ENCODE measurements at regions not wholly inside any gene's neighbourhood (a gene's known extent, or its start where the extent isn't known, plus 50 kb on each side); places are given as distances from the start of the nearest gene placed in this dataset.
"Not testable (repeated sequence)": the region's sequence is repeated elsewhere in the genome, so short reads cannot be mapped to it uniquely, and the experiment has no call there.

GRCh38 chr21:30104241-30104640, 62.4 kb downstream of the CLDN17 start:
- DNase-seq (ENCODE audit: low read depth), result no peak

- no peak for DNase-seq (ENCODE audit: low read depth)
Observed at GRCh38 chr21:30102871-30103270, 63.7 kb downstream of the CLDN17 start.

- DNase-seq (ENCODE audit: low read depth), result no peak
Observed at GRCh38 chr21:30101967-30102366, 64.6 kb downstream of the CLDN17 start.

- DNase-seq (ENCODE audit: low read depth), result no peak
Observed at GRCh38 chr21:30097791-30098190, 68.8 kb downstream of the CLDN17 start.

- DNase-seq (ENCODE audit: low read depth), result no peak
Observed at GRCh38 chr21:30083225-30083945, 83.2 kb downstream of the CLDN17 start.

GRCh38 chr21:30081506-30081905, 85.1 kb downstream of the CLDN17 start:
- no peak for DNase-seq (ENCODE audit: low read depth)

GRCh38 chr21:30072496-30072895, 94.1 kb downstream of the CLDN17 start:
- peak; percentile 16 for DNase-seq (ENCODE audit: low read depth)

GRCh38 chr21:30058928-30059327, 107.7 kb downstream of the CLDN17 start:
- no peak for DNase-seq (ENCODE audit: low read depth)

- no peak for DNase-seq (ENCODE audit: low read depth)
Observed at GRCh38 chr21:30057108-30057507, 109.5 kb downstream of the CLDN17 start.

- DNase-seq (ENCODE audit: low read depth), result no peak
Observed at GRCh38 chr21:30048570-30048969, 108.8 kb upstream of the GRIK1 start.

- peak; percentile 21 for DNase-seq (ENCODE audit: low read depth)
Observed at GRCh38 chr21:30044447-30045064, 104.8 kb upstream of the GRIK1 start.

GRCh38 chr21:30042443-30042842, 102.6 kb upstream of the GRIK1 start:
- DNase-seq (ENCODE audit: low read depth), result no peak

GRCh38 chr21:30033441-30033840, 93.6 kb upstream of the GRIK1 start:
- DNase-seq (ENCODE audit: low read depth), result no peak

GRCh38 chr21:30030416-30030815, 90.6 kb upstream of the GRIK1 start:
- no peak for DNase-seq (ENCODE audit: low read depth)

- no peak for DNase-seq (ENCODE audit: low read depth)
Observed at GRCh38 chr21:30028537-30028936, 88.7 kb upstream of the GRIK1 start.

GRCh38 chr21:30027986-30028385, 88.2 kb upstream of the GRIK1 start:
- no peak for DNase-seq (ENCODE audit: low read depth)

GRCh38 chr21:30023056-30023455, 83.3 kb upstream of the GRIK1 start:
- DNase-seq (ENCODE audit: low read depth), result not testable (repeated sequence)

- no peak for DNase-seq (ENCODE audit: low read depth)
Observed at GRCh38 chr21:30014886-30015285, 75.1 kb upstream of the GRIK1 start.

GRCh38 chr21:29991624-29992023, 51.8 kb upstream of the GRIK1 start:
- no peak for DNase-seq (ENCODE audit: low read depth)

GRCh38 chr21:29989634-29990234, 49.9 kb upstream of the GRIK1 start:
- no peak for DNase-seq (ENCODE audit: low read depth)

All from iris pigment epithelial cell (primary cell).